ENCODE measurements at regions not wholly inside any gene's neighbourhood (a gene's known extent, or its start where the extent isn't known, plus 50 kb on each side); places are given as distances from the start of the nearest gene placed in this dataset.

DNA sequence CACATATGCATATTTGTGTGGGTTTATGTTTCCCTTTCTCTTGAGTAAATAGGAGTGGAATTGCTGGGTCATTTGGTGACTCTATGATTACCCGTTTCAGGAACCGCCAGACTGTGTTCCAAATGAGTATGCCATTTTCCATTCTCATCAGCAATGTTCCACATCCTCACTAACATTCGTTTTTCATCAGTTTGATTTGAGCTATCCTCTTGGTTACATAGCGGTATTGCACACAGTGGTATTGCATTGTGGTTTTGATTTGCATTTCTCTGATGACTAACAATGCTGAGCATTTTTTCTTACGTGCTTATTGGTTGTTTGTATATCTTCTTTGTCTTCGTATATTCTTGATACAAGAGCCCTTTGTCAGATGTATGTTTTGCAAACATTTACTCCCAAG lies 218.0 kb upstream of the AMOT start:
- Mint-ChIP-seq H3K9me3 (ENCODE audit: unreplicated experiment) (peaks cover 7% of the 10 kb centered on the region), H3K4me1 (ENCODE audit: insufficient read depth, unreplicated experiment) (no peaks in the 10 kb centered on the region), H3K36me3 (ENCODE audit: insufficient read depth, unreplicated experiment) (no peaks in the 10 kb centered on the region), H3K27ac (ENCODE audit: low read depth, unreplicated experiment) (no peak overlapping the region), H3K27me3 (ENCODE audit: insufficient read depth, unreplicated experiment) (peaks cover 38% of the 10 kb centered on the region), H3K4me3 (ENCODE audit: unreplicated experiment) (no peak overlapping the region)
- DNase-seq (ENCODE audit: unreplicated experiment) = peak; percentile 0
- intact Hi-C loops (cut with micrococcal nuclease) = no loop called here
- no TSS peak for BruUV-seq (replicated peaks)
- ChIA-PET CTCF (no interaction called here), POLR2A (no interaction called here)
- TF ChIP-seq, protein P1, sequence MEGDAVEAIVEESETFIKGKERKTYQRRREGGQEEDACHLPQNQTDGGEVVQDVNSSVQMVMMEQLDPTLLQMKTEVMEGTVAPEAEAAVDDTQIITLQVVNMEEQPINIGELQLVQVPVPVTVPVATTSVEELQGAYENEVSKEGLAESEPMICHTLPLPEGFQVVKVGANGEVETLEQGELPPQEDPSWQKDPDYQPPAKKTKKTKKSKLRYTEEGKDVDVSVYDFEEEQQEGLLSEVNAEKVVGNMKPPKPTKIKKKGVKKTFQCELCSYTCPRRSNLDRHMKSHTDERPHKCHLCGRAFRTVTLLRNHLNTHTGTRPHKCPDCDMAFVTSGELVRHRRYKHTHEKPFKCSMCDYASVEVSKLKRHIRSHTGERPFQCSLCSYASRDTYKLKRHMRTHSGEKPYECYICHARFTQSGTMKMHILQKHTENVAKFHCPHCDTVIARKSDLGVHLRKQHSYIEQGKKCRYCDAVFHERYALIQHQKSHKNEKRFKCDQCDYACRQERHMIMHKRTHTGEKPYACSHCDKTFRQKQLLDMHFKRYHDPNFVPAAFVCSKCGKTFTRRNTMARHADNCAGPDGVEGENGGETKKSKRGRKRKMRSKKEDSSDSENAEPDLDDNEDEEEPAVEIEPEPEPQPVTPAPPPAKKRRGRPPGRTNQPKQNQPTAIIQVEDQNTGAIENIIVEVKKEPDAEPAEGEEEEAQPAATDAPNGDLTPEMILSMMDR (IDR thresholded peaks at IDR 0.05; ENCODE audit: unreplicated experiment) = no peak

- no peak for DNase-seq (ENCODE audit: unreplicated experiment)
- Mint-ChIP-seq H3K36me3 (ENCODE audit: insufficient read depth, unreplicated experiment) (no peaks in the 10 kb centered on the region), H3K9me3 (ENCODE audit: unreplicated experiment) (peaks cover 7% of the 10 kb centered on the region), H3K4me1 (ENCODE audit: insufficient read depth, unreplicated experiment) (no peaks in the 10 kb centered on the region), H3K27me3 (ENCODE audit: insufficient read depth, unreplicated experiment) (peaks cover 87% of the 10 kb centered on the region), H3K27ac (ENCODE audit: low read depth, unreplicated experiment) (no peak overlapping the region), H3K4me3 (ENCODE audit: unreplicated experiment) (no peak overlapping the region)
- intact Hi-C loops (cut with micrococcal nuclease) = no loop called here
- no TSS peak for BruUV-seq (replicated peaks)
- ChIA-PET POLR2A (no interaction called here), CTCF (no interaction called here)
- TF ChIP-seq, protein P1 (IDR thresholded peaks at IDR 0.05; ENCODE audit: unreplicated experiment) = no peak
Observed at GRCh38 chrX:113048896-113049295, 208.3 kb upstream of the AMOT start.

DNA sequence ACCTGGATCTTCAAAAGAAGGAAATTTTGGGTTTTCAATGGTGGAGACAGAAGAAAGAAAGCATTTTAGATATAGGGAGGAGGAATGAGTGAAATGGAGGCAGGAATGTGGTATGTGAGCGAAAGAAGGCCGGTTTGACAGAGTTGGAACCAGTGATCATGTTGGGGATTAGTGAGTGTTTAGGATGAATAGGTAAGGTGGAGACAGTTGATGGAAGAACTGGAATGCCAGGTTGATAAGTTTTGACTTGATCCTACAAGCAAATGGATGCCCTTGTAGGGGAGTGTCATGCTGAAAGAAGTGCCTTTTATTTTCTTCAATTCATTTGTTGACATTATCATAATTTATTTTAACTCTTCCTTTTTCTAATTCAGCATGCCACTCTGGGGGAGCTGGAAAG lies 207.8 kb upstream of the AMOT start:
- POLR2A ChIA-PET = no interaction called here
- DNase-seq (ENCODE audit: unreplicated experiment) = no peak
- H3K4me3 Mint-ChIP-seq (ENCODE audit: unreplicated experiment) = no peak overlapping the region
- CTCF ChIA-PET = no interaction called here
- BruUV-seq (replicated peaks) = no TSS peak
- intact Hi-C loops (cut with micrococcal nuclease) = no loop called here
- H3K27ac Mint-ChIP-seq (ENCODE audit: low read depth, unreplicated experiment) = no peak overlapping the region
- H3K9me3 Mint-ChIP-seq (ENCODE audit: unreplicated experiment) = peaks cover 12% of the 10 kb centered on the region
- no peaks in the 10 kb centered on the region for H3K36me3 Mint-ChIP-seq (ENCODE audit: insufficient read depth, unreplicated experiment)
- H3K4me1 Mint-ChIP-seq (ENCODE audit: insufficient read depth, unreplicated experiment) = no peaks in the 10 kb centered on the region
- peaks cover 87% of the 10 kb centered on the region for H3K27me3 Mint-ChIP-seq (ENCODE audit: insufficient read depth, unreplicated experiment)
- TF ChIP-seq, protein P1 (IDR thresholded peaks at IDR 0.05; ENCODE audit: unreplicated experiment) = no peak

- BruUV-seq (replicated peaks) = no TSS peak
- ChIA-PET POLR2A (interaction anchor here (0.5 kb wide), 1 partner anchor 28 kb away, joined by 3 read pairs; no protein-coding TSS in a partner anchor), CTCF (interaction anchor here (0.6 kb wide), 1 partner anchor 101 kb away, joined by 3 read pairs; no protein-coding TSS in a partner anchor)
- TF ChIP-seq, protein P1 (IDR thresholded peaks at IDR 0.05; ENCODE audit: unreplicated experiment) = no peak
- intact Hi-C loops (cut with micrococcal nuclease) = no loop called here
- Mint-ChIP-seq H3K27ac (ENCODE audit: low read depth, unreplicated experiment) (no peak overlapping the region), H3K9me3 (ENCODE audit: unreplicated experiment) (peaks cover 12% of the 10 kb centered on the region), H3K36me3 (ENCODE audit: insufficient read depth, unreplicated experiment) (no peaks in the 10 kb centered on the region), H3K4me1 (ENCODE audit: insufficient read depth, unreplicated experiment) (no peaks in the 10 kb centered on the region), H3K4me3 (ENCODE audit: unreplicated experiment) (no peak overlapping the region), H3K27me3 (ENCODE audit: insufficient read depth, unreplicated experiment) (peaks cover 38% of the 10 kb centered on the region)
- no peak for DNase-seq (ENCODE audit: unreplicated experiment)
Observed at GRCh38 chrX:113033966-113034680, 193.5 kb upstream of the AMOT start.
